HepG2 (cell line): ENCODE measurements at regions not wholly inside any gene's neighbourhood (a gene's known extent, or its start where the extent isn't known, plus 50 kb on each side); places are given as distances from the start of the nearest gene placed in this dataset.

Experiments
- ATAC-seq: fragments of 200-7000 bp; cut with Tn5 transposase; 3 replicates; pipeline ENCODE4 v1.9.1; 2020; ENCODE audit warnings: mild to moderate bottlenecking, moderate library complexity
- BruUV-seq: library from RNA; stranded (reverse); fragments of 400-500 nt; replicated peaks from 2 replicates; lab custom pipeline; 2021; lab: Mats Ljungman, UMichigan
- CTCF ChIA-PET: fragments of 300-600 bp; formaldehyde crosslinking; extraction: SDS; loops from one replicate; lab custom pipeline; 2021; ENCODE audit warnings: low total read pairs, inconsistent platforms, low intra/inter-chr PET ratio; lab: Yijun Ruan, JAX
- POLR2A ChIA-PET: fragments of 350-600 bp; sonication (Branson Sonifier 250); formaldehyde crosslinking; loops from one replicate; lab custom pipeline; 2020; ENCODE audit warnings: antibody characterized with exemption, inconsistent platforms; lab: Yijun Ruan, JAX
- DNase-seq: peaks from one replicate; pipeline ENCODE4 v3.0.0-alpha.2; 2015; ENCODE audit warnings: low spot score
- FAIRE-seq: peaks from 3 replicates; lab custom pipeline; 2011; peaks lifted over from hg19 to GRCh38; lab: Jason Lieb, UNC
- H2AFZ ChIP-seq: one replicate; pipeline ENCODE4 v1.6.1; 2011; ENCODE audit warnings: low read length, inconsistent platforms
- H3K27ac ChIP-seq: fragments of 300-600 bp; 3 replicates; pipeline ENCODE4 v1.8.0; 2011; ENCODE audit warnings: mixed run types, mild to moderate bottlenecking, mixed read lengths, low read length, inconsistent platforms; ENCODE audit not compliant: insufficient read depth; ENCODE audit errors: extremely low read length
- H3K27me3 ChIP-seq, 2 experiments: fragments of 200-600 bp in 1 of 2; 2 replicates in 1 of 2; 3 replicates in 1 of 2; pipeline versions ENCODE4 v1.6.0 to v1.8.0; 2011; ENCODE audit warnings: low read length in 2 of 2, mild to moderate bottlenecking in 2 of 2, moderate library complexity in 2 of 2, inconsistent platforms in 1 of 2; ENCODE audit not compliant: insufficient read depth in 2 of 2, control insufficient read depth in 1 of 2
- H3K36me3 ChIP-seq, 2 experiments: fragments of 200-600 bp in 1 of 2; replicated peaks in 1 of 2; 2 replicates in 1 of 2; 3 replicates in 1 of 2; pipeline versions ENCODE4 v1.5.1 to v1.8.0; 2011; ENCODE audit warnings: low read length in 2 of 2, inconsistent platforms in 1 of 2; ENCODE audit not compliant: insufficient read depth in 2 of 2, control insufficient read depth in 1 of 2
- H3K4me1 ChIP-seq: 2 replicates; pipeline ENCODE4 v1.5.1; 2012; ENCODE audit warnings: low read length, inconsistent platforms; ENCODE audit not compliant: insufficient read depth
- H3K4me2 ChIP-seq: 2 replicates; pipeline ENCODE4 v1.6.0; 2011; ENCODE audit warnings: low read depth, low read length, inconsistent platforms
- H3K4me3 ChIP-seq, 3 experiments: fragments of 200-600 bp in 1 of 3; sonication (generic), shearing (Covaris generic) in 1 of 3; replicated peaks in 1 of 3; 2 replicates each; pipeline ENCODE4 v1.5.1; 2011 to 2016; ENCODE audit warnings: low read length in 3 of 3, inconsistent platforms in 2 of 3, low read depth in 2 of 3, mild to moderate bottlenecking in 2 of 3, control low read depth in 1 of 3, mixed read lengths in 1 of 3; ENCODE audit not compliant: insufficient read depth in 1 of 3
- H3K79me2 ChIP-seq: one replicate; pipeline ENCODE4 v1.6.1; 2011; ENCODE audit warnings: low read length, inconsistent platforms; ENCODE audit not compliant: insufficient read depth
- H3K9ac ChIP-seq: 2 replicates; pipeline ENCODE4 v1.6.0; 2011; ENCODE audit warnings: mild to moderate bottlenecking, low read depth, low read length, inconsistent platforms; ENCODE audit not compliant: insufficient read depth
- H3K9me3 ChIP-seq: 2 replicates; pipeline ENCODE4 v1.5.1; 2012; ENCODE audit warnings: mild to moderate bottlenecking, low read length
- H4K20me1 ChIP-seq: 2 replicates; pipeline ENCODE4 v1.6.0; 2011; ENCODE audit warnings: inconsistent platforms, mild to moderate bottlenecking, low read length, moderate library complexity; ENCODE audit not compliant: insufficient read depth
- GTF3A ChIP-seq: sonication (generic); formaldehyde crosslinking; conservative IDR thresholded peaks from 2 replicates; pipeline ENCODE4 v1.4.0; 2020; ENCODE audit warnings: mild to moderate bottlenecking, missing genetic modification reagents
- KDM3A ChIP-seq: IDR thresholded peaks from 2 replicates; pipeline ENCODE4 v1.6.1; 2018; ENCODE audit warnings: low read depth, missing compliant biosample characterization
- KIAA2018 ChIP-seq: sonication (generic); formaldehyde crosslinking; IDR thresholded peaks from 2 replicates; pipeline ENCODE4 v1.5.0; 2020; ENCODE audit warnings: mild to moderate bottlenecking, missing genetic modification reagents, borderline replicate concordance
- SNAPC2 ChIP-seq: sonication (generic); formaldehyde crosslinking; IDR thresholded peaks from 2 replicates; pipeline ENCODE4 v1.8.1; 2022; ENCODE audit warnings: mild to moderate bottlenecking, missing genetic modification reagents
- TOE1 ChIP-seq: sonication (generic); formaldehyde crosslinking; IDR thresholded peaks from 2 replicates; pipeline ENCODE4 v1.4.0; 2020; ENCODE audit warnings: mild to moderate bottlenecking, missing genetic modification reagents
- ZNF142 ChIP-seq: sonication (generic); formaldehyde crosslinking; IDR thresholded peaks from 2 replicates; pipeline ENCODE4 v1.4.0; 2020; ENCODE audit warnings: missing genetic modification reagents
- ZNF180 ChIP-seq: sonication (generic); formaldehyde crosslinking; IDR thresholded peaks from 2 replicates; pipeline ENCODE4 v1.4.0; 2020; ENCODE audit warnings: low read depth, missing genetic modification reagents, borderline replicate concordance
- ZNF274 ChIP-seq: sonication (generic); formaldehyde crosslinking; IDR thresholded peaks from 2 replicates; pipeline ENCODE4 v1.5.1; 2020; ENCODE audit warnings: mild to moderate bottlenecking, missing genetic modification reagents
- ZNF552 ChIP-seq: sonication (generic); formaldehyde crosslinking; IDR thresholded peaks from 2 replicates; pipeline ENCODE4 v1.9.0; 2022; ENCODE audit warnings: missing genetic modification reagents, mild to moderate bottlenecking, borderline replicate concordance
- ZNF737 ChIP-seq: sonication (generic); formaldehyde crosslinking; IDR thresholded peaks from 2 replicates; pipeline ENCODE4 v1.5.0; 2020; ENCODE audit warnings: missing genetic modification reagents, mild to moderate bottlenecking, borderline replicate concordance
- ZNF816 ChIP-seq: sonication (generic); formaldehyde crosslinking; IDR thresholded peaks from 2 replicates; pipeline ENCODE4 v1.8.0; 2022; ENCODE audit warnings: missing genetic modification reagents, mild to moderate bottlenecking, borderline replicate concordance
- ZSCAN29 ChIP-seq: sonication (generic); formaldehyde crosslinking; conservative IDR thresholded peaks from 2 replicates; pipeline ENCODE4 v1.4.0; 2020; ENCODE audit warnings: mild to moderate bottlenecking, missing genetic modification reagents
- WGBS: methylation state at CpG from one replicate; pipeline ENCODE4 v1.1.6; 2017; ENCODE audit warnings: low lambda C conversion rate; 5-methylcytosine and 5-hydroxymethylcytosine counted together
- in situ Hi-C: cut with HindIII; loops from 2 replicates; pipeline ENCODE4 v1.10.0; 2017; ENCODE audit warnings: low pct_unique_long_range_greater_than_20kb; ENCODE audit not compliant: extremely low pct_ligation_motif_present
- intact Hi-C: fragments of 100-400 bp; cut with micrococcal nuclease; formaldehyde crosslinking; loops from one replicate; pipeline ENCODE4 v1.10.0; 2022; ENCODE audit not compliant: unreplicated experiment

- no TSS peak for BruUV-seq
- FAIRE-seq (no peak), DNase-seq (no peak), ATAC-seq (no peak)
- no peak overlapping the region for H3K27ac ChIP-seq
- H3K36me3 ChIP-seq = no peaks in the 10 kb centered on the region
- no peaks in the 10 kb centered on the region for H3K79me2 ChIP-seq
- no peak overlapping the region for H3K4me2 ChIP-seq
- H3K9ac ChIP-seq = no peak overlapping the region
- 0% methylated on average over 1 of the region's 1 CpG for WGBS
- no peak overlapping the region for H2AFZ ChIP-seq
- H4K20me1 ChIP-seq = no peaks in the 10 kb centered on the region
- no peaks in the 10 kb centered on the region for H3K4me1 ChIP-seq
- H3K4me3 ChIP-seq = no peak overlapping the region
- in situ Hi-C loops = no loop called here
- peaks cover 43% of the 10 kb centered on the region for H3K9me3 ChIP-seq
- no peaks in the 10 kb centered on the region for H3K27me3 ChIP-seq
- CTCF ChIA-PET = no interaction called here
- POLR2A ChIA-PET = no interaction called here
- intact Hi-C loops = no loop called here
- TF ChIP-seq ZNF552 (CRISPR knock-in tag) = no peak
- TF ChIP-seq ZNF274 (CRISPR knock-in tag) = no peak
- TF ChIP-seq ZNF142 (CRISPR knock-in tag) = no peak
- TF ChIP-seq GTF3A = no peak
- no peak for TF ChIP-seq KIAA2018 (CRISPR knock-in tag)
- no peak for TF ChIP-seq ZNF180 (CRISPR knock-in tag)
- no peak for TF ChIP-seq SNAPC2
- no peak for TF ChIP-seq ZNF816 (CRISPR knock-in tag)
- TF ChIP-seq ZNF737 (CRISPR knock-in tag) = no peak
- TF ChIP-seq KDM3A = no peak
- no peak for TF ChIP-seq ZSCAN29 (CRISPR knock-in tag)
- no peak for TF ChIP-seq TOE1 (CRISPR knock-in tag)
Measured at GRCh38 chr10:107931808-107932207, 767.3 kb upstream of the SORCS1 start.
